ENCODE measurements at regions not wholly inside any gene's neighbourhood (a gene's known extent, or its start where the extent isn't known, plus 50 kb on each side); places are given as distances from the start of the nearest gene placed in this dataset.

DNA sequence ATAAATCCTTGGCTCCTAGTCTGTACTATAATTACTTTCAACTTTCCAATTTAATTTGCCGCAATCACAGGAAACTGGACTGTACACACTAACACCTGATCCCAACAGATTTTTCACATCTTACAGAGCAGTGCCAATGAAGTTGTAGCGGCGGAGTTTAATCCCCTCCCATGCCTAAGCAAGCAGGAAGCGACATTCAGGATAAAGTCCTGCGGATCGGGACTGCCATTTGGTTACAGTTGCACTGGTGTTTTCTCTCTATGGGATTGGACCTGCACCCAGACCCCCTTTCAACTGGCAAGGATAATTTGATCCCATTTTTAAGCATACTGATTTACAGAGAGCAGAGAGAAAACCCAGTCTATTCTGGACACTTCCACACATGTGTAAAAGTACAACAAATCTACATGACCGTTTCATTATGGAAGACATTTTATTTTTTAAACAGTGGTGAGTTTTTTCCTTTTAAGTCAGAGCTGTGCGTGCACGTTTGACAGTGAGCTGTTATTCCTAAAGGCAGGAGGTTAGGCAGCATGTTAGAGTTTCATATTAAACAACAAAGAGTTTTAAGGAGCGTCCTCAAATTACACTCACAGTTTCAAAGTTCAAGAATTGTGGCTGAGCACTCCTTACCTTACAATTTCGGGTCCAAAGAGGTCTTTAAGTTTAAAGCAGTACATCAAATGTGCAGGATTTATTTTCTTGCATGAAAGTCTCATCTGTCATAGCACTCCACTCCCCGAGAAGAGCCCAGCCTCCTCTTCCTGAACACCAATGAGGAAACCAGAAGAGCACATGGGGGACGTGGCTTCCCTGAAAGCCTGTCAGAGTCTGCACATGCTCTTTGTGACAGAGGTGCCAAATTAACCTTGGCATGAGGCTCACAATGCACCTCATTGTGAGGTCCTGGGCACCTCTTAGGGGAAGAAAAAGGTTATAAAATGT lies 141.6 kb upstream of the RFC3 start:
- peaks cover 0 to 12% (median 6%) of the 10 kb centered on the region in 5 donors for H3K4me1 ChIP-seq (ENCODE audit: control insufficient read depth in 5 of 5, insufficient read depth in 5 of 5, low read length in 5 of 5)

DNA sequence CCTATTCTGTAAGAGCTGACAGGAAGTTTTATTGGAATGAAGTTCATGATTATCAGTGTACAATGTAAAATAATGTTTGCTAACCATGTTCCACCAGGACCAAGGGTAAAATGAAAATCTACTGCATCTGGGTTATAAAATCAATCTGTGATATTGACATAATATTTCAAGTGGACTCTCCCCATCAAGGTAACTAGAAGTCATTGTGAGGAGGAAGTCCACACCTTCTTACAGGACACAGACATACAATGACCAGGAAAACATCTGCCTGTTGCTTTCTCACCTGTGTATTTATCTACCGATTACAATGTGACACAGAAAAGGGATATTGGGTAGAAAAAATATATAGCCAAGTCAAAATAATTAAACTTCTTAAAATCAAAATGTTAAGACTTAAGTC lies 140.7 kb upstream of the RFC3 start:
- no peak for ATAC-seq (ENCODE audit: insufficient read depth, low FRiP score)
- H3K27ac ChIP-seq (ENCODE audit: low read depth in 1 of 2, low read length in 1 of 2), result peak overlapping the region in 1 of 2 donors; percentile 50
- H3K9ac ChIP-seq (ENCODE audit: insufficient read depth in 1 of 2, low read length in 2 of 2), result no peak overlapping the region

More for the DNA sequence above, 141.6 kb upstream of the RFC3 start:
- 26 to 46% methylated on average over 13 of the region's 13 CpGs for WGBS, 2 donors
- H3K9me3 ChIP-seq (ENCODE audit: control insufficient read depth in 4 of 4, insufficient read depth in 3 of 4, low read length in 3 of 4), result no peaks in the 10 kb centered on the region
- TF ChIP-seq CTCF (IDR thresholded peaks at IDR 0.05; ENCODE audit: control extremely low read depth, extremely low read depth), result no peak
- H3K27me3 ChIP-seq (ENCODE audit: control insufficient read depth in 3 of 3, insufficient read depth in 3 of 3, low read length in 2 of 3), result no peaks in the 10 kb centered on the region
- DNase-seq, result peak; percentile 51 to 77 (median 69)
- peak; percentile 75 for ATAC-seq (ENCODE audit: insufficient read depth, low FRiP score)
- H3K27ac ChIP-seq (ENCODE audit: low read depth in 1 of 2, low read length in 1 of 2), result peak overlapping the region; percentile 42 to 78
- no peak overlapping the region for H3K4me3 ChIP-seq
- peak overlapping the region; percentile 38 to 78 for H3K9ac ChIP-seq (ENCODE audit: insufficient read depth in 1 of 2, low read length in 2 of 2)
- no peaks in the 10 kb centered on the region for H3K36me3 ChIP-seq (ENCODE audit: control insufficient read depth in 4 of 4, insufficient read depth in 4 of 4, low read length in 4 of 4)

GRCh38 chr13:33678084-33678483 lies 139.9 kb upstream of the RFC3 start:
- DNase-seq, result no peak
- no peaks in the 10 kb centered on the region for H3K9me3 ChIP-seq (ENCODE audit: control insufficient read depth in 4 of 4, insufficient read depth in 3 of 4, low read length in 3 of 4)
- peaks cover 0 to 12% (median 6%) of the 10 kb centered on the region in 5 donors for H3K4me1 ChIP-seq (ENCODE audit: control insufficient read depth in 5 of 5, insufficient read depth in 5 of 5, low read length in 5 of 5)
- no peaks in the 10 kb centered on the region for H3K36me3 ChIP-seq (ENCODE audit: control insufficient read depth in 4 of 4, insufficient read depth in 4 of 4, low read length in 4 of 4)
- no peak overlapping the region for H3K4me3 ChIP-seq
- H3K9ac ChIP-seq (ENCODE audit: insufficient read depth in 1 of 2, low read length in 2 of 2), result no peak overlapping the region
- 85 to 92% methylated on average over 9 of the region's 9 CpGs for WGBS, 2 donors
- ATAC-seq (ENCODE audit: insufficient read depth, low FRiP score), result no peak
- H3K27ac ChIP-seq (ENCODE audit: low read depth in 1 of 2, low read length in 1 of 2), result no peak overlapping the region
- no peak for TF ChIP-seq CTCF (IDR thresholded peaks at IDR 0.05; ENCODE audit: control extremely low read depth, extremely low read depth)
- no peaks in the 10 kb centered on the region for H3K27me3 ChIP-seq (ENCODE audit: control insufficient read depth in 3 of 3, insufficient read depth in 3 of 3, low read length in 2 of 3)

More for the DNA sequence above, 140.7 kb upstream of the RFC3 start:
- H3K36me3 ChIP-seq (ENCODE audit: control insufficient read depth in 4 of 4, insufficient read depth in 4 of 4, low read length in 4 of 4), result no peaks in the 10 kb centered on the region
- no peak for DNase-seq
- WGBS, 2 donors, result 41 to 69% methylated on average over 1 of the region's 1 CpG
- H3K9me3 ChIP-seq (ENCODE audit: control insufficient read depth in 4 of 4, insufficient read depth in 3 of 4, low read length in 3 of 4), result no peaks in the 10 kb centered on the region
- H3K4me1 ChIP-seq (ENCODE audit: control insufficient read depth in 5 of 5, insufficient read depth in 5 of 5, low read length in 5 of 5), result peaks cover 0 to 12% (median 6%) of the 10 kb centered on the region in 5 donors
- no peak for TF ChIP-seq CTCF (IDR thresholded peaks at IDR 0.05; ENCODE audit: control extremely low read depth, extremely low read depth)
- no peak overlapping the region for H3K4me3 ChIP-seq
- no peaks in the 10 kb centered on the region for H3K27me3 ChIP-seq (ENCODE audit: control insufficient read depth in 3 of 3, insufficient read depth in 3 of 3, low read length in 2 of 3)

All from lung (tissue), 11 donors.